GM18868 (cell line): ENCODE measurements at regions not wholly inside any gene's neighbourhood (a gene's known extent, or its start where the extent isn't known, plus 50 kb on each side); places are given as distances from the start of the nearest gene placed in this dataset.

ENCODE experiments used
- ATAC-seq: cut with Tn5 transposase; IDR thresholded peaks from one replicate; pipeline ENCODE4 v1.9.1; 2021; ENCODE audit warnings: mild to moderate bottlenecking, moderate library complexity; ENCODE audit not compliant: unreplicated experiment

GRCh38 chr2:150023044-150023443, 435.5 kb upstream of the MMADHC start:
- no peak for ATAC-seq

- ATAC-seq = peak; percentile 44
Measured at GRCh38 chr2:150020937-150021673, 433.5 kb upstream of the MMADHC start.

- no peak for ATAC-seq
Measured at GRCh38 chr2:150020221-150020620, 432.6 kb upstream of the MMADHC start.

GRCh38 chr2:150019063-150019462, 431.5 kb upstream of the MMADHC start:
- ATAC-seq = no peak

GRCh38 chr2:150012986-150013385, 425.4 kb upstream of the MMADHC start:
- ATAC-seq = no peak

GRCh38 chr2:150011161-150011730, 423.7 kb upstream of the MMADHC start:
- ATAC-seq = no peak

- no peak for ATAC-seq
Measured at GRCh38 chr2:150008901-150009300, 421.3 kb upstream of the MMADHC start.

- ATAC-seq = peak; percentile 62
Measured at GRCh38 chr2:150007815-150008430, 420.3 kb upstream of the MMADHC start.

GRCh38 chr2:150006591-150006990, 419.0 kb upstream of the MMADHC start:
- ATAC-seq = no peak

- no peak for ATAC-seq
Measured at GRCh38 chr2:150003544-150003943, 416.0 kb upstream of the MMADHC start.

GRCh38 chr2:150001788-150002187, 414.2 kb upstream of the MMADHC start:
- no peak for ATAC-seq

- ATAC-seq = no peak
Measured at GRCh38 chr2:149996901-149997300, 409.3 kb upstream of the MMADHC start.

GRCh38 chr2:149994057-149994728, 406.6 kb upstream of the MMADHC start:
- no peak for ATAC-seq

GRCh38 chr2:149993316-149993715, 405.7 kb upstream of the MMADHC start:
- ATAC-seq = no peak

- ATAC-seq = no peak
Measured at GRCh38 chr2:149991576-149991975, 404.0 kb upstream of the MMADHC start.

- no peak for ATAC-seq
Measured at GRCh38 chr2:149990965-149991364, 403.4 kb upstream of the MMADHC start.

GRCh38 chr2:149989447-149990063, 402.0 kb upstream of the MMADHC start:
- no peak for ATAC-seq

GRCh38 chr2:149988361-149988760, 400.8 kb upstream of the MMADHC start:
- no peak for ATAC-seq

GRCh38 chr2:149986861-149987260, 399.3 kb upstream of the MMADHC start:
- no peak for ATAC-seq

- no peak for ATAC-seq
Measured at GRCh38 chr2:149984311-149984710, 396.7 kb upstream of the MMADHC start.

GRCh38 chr2:149972066-149972465, 384.5 kb upstream of the MMADHC start:
- no peak for ATAC-seq
